ENCODE measurements at regions not wholly inside any gene's neighbourhood (a gene's known extent, or its start where the extent isn't known, plus 50 kb on each side); places are given as distances from the start of the nearest gene placed in this dataset.
A peak's percentile ranks its signal among the peaks of the same experiment; 100 is the strongest.

DNA sequence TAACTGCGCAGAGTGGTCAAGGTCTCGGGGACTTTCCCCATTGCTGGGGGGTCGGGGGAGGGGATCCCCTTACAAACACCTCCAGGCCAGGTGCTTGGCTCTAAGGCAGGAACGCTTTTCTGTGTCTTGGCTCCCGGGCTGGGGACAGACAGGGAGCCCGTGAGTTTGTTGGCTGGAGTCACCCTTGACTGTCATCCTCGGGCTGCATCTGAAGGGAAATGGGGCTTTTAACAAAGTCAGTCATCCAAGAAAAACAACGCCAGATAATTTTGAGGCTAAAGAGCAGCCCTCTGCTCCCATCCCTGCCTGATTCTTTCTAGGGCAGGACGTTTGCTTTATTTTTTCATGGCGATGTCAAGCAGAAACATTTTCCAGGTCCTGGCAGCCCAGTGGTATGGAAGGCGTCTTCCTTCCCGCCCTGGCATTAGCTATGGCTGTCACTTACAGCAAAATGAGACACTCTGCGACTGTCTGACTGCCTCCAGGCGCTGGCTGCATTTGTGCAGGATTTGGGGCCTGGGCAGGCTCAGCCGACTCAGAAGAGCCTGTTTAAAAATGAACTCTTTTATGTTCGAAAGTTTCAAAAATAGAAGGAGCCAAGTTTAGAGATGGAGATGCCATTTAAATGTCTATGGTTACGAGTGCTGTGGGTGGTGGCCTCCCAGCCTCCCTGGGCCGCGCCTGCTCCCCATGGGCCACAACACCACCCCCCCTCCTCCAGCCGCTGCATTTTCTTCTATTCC lies 54.7 kb upstream of the TNS3 start:
- ATAC-seq = no peak

DNA sequence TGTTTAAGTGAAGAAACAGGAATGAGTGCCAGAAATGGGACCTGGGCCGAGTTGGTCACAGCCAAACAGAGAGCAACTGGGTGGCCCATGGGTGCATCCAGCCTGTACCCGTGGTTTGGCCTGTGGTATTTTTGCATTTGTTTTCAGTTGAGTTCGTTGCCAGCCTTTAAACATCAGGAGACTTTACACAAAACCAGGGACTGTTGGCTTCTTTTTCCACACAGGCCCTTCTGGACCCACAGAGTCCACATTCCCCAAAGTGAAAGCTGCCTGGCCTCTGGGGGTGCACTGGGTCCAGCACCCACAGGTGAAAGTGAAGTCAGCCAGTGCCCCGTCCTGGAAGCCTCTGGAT lies 54.1 kb upstream of the TNS3 start:
- no peak for ATAC-seq

DNA sequence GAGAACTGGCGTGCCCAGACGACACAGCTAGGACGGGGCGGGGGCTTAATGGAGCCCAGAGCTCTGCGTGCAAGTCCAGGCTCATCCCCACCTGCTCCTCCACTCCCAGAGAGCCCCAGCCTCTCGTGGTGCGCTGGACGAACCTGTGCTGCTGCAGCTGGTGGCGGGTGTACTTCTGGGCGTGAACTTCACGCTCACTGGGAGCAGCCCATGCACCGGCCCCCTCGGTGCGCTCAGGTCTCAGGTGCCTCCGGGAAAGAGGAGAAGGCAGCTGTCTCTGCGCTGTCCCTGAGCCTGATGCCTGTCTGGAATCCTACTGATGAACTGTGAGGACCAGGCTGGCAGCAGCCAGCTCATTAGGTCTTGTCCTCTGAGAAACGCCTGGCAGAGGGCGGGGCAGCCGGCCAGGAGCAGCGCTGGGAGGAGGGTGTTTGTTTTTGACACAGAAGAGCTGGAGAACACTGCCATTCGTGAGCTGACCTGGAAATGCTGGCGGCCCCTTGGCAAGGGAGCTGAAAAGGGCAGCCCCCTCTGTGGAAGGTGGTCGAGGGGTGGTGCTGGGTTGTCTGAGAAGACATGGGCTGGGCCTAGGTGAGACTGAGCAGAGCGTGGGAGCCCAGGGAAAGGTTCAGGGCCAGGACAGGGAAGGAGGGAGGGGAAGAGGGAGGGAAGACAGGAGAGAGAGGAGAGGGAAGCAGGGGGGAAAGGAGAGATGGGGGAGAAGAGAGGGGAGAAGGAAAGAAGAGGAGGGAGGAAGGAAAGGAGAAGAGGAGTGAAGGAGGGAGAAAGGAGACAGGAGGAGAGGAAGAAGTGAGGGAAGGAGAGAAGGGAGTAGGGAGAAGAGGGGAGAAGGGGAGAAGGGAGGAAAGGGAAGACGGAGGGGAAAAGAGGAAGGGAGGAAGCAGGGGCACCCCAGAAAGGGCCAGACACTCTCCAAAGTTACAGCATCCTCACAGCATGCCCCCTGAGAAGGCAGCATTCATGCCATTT lies 53.5 kb upstream of the TNS3 start:
- peak; percentile 91 for ATAC-seq

DNA sequence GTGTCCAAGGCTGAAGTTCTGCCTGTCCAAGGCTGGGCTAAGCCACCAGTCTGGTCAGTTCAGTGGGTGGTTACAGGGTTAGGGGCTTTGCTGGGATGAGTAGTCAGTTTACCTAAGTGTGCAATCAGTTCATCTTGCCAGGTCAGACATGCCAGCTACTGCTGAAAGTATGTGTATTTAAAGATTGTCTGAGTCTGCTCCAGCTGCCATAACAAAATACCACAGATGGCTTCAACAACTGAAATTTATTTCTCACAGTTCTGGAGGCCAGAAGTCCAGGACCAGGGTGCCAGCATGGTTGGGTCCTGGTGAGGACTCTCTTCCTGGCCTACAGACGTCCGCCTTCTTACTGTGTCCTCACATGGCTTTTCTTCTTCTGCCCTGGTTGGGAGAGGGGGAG lies 52.4 kb upstream of the TNS3 start:
- no peak for ATAC-seq

DNA sequence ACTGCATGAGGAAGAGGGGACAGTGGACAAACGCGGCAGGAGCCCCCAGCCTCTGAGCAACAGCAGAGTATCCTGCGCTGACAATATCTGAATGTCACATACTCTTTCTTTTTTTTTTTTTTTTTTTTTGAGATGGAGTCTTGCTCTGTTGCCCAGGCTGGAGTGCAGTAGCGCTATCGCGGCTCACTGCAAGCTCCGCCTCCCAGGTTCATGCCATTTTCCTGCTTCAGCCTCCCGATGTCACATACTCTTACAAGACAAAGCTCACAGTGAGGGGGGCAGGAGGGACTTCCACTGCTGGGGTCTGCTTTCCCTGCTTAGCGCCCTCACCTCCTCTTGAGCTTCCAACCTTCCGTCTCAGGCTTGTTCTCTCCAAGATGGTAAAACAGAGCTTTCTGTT lies 51.2 kb upstream of the TNS3 start:
- no peak for ATAC-seq

Data from esophagus mucosa (tissue), 1 donor.